ENCODE measurements at regions not wholly inside any gene's neighbourhood (a gene's known extent, or its start where the extent isn't known, plus 50 kb on each side); places are given as distances from the start of the nearest gene placed in this dataset.

GRCh38 chr9:80156262-80156661, 584.5 kb downstream of the TLE4 start:
- TF ChIP-seq, protein P1, sequence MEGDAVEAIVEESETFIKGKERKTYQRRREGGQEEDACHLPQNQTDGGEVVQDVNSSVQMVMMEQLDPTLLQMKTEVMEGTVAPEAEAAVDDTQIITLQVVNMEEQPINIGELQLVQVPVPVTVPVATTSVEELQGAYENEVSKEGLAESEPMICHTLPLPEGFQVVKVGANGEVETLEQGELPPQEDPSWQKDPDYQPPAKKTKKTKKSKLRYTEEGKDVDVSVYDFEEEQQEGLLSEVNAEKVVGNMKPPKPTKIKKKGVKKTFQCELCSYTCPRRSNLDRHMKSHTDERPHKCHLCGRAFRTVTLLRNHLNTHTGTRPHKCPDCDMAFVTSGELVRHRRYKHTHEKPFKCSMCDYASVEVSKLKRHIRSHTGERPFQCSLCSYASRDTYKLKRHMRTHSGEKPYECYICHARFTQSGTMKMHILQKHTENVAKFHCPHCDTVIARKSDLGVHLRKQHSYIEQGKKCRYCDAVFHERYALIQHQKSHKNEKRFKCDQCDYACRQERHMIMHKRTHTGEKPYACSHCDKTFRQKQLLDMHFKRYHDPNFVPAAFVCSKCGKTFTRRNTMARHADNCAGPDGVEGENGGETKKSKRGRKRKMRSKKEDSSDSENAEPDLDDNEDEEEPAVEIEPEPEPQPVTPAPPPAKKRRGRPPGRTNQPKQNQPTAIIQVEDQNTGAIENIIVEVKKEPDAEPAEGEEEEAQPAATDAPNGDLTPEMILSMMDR (IDR thresholded peaks at IDR 0.05) = no peak
- TF ChIP-seq EZH2 (IDR thresholded peaks at IDR 0.05) = no peak

All from neural progenitor cell (in vitro differentiated cells).